ENCODE measurements at regions not wholly inside any gene's neighbourhood (a gene's known extent, or its start where the extent isn't known, plus 50 kb on each side); places are given as distances from the start of the nearest gene placed in this dataset.

- H3K36me3 Mint-ChIP-seq = no peaks in the 10 kb centered on the region
- no peaks in the 10 kb centered on the region for H3K4me1 Mint-ChIP-seq
- peaks cover 12% of the 10 kb centered on the region for H3K9me3 Mint-ChIP-seq
- ATAC-seq = no peak
- no peak overlapping the region for H3K27ac Mint-ChIP-seq
- H3K27me3 Mint-ChIP-seq = no peaks in the 10 kb centered on the region
- no peak overlapping the region for H3K4me3 Mint-ChIP-seq
These were observed 393.8 kb downstream of the ZNF385D start for GRCh38 chr3:21357241-21357640.

DNA sequence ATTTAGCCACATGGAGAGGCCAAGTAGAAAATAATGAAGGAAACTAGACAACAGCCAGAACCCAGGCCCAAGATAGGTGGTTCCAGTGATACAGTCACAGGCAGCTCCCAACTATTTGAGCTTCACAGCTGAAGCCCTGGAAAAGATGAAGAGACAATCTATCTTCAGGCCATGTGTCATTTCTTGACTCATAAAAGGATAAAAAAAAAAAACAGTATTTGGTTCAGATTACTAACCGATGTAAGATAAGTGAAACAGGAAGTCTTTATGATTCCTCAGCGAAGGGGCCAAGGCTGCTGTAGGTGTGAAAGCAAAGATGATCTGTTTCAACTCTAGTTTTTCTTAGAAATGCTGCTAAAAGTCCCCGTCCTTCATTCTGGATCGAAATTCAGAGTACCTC lies 394.6 kb downstream of the ZNF385D start:
- Mint-ChIP-seq H3K4me1 (no peaks in the 10 kb centered on the region), H3K27me3 (no peaks in the 10 kb centered on the region), H3K9me3 (peaks cover 16% of the 10 kb centered on the region), H3K27ac (no peak overlapping the region), H3K4me3 (no peak overlapping the region), H3K36me3 (no peaks in the 10 kb centered on the region)
- no peak for ATAC-seq

DNA sequence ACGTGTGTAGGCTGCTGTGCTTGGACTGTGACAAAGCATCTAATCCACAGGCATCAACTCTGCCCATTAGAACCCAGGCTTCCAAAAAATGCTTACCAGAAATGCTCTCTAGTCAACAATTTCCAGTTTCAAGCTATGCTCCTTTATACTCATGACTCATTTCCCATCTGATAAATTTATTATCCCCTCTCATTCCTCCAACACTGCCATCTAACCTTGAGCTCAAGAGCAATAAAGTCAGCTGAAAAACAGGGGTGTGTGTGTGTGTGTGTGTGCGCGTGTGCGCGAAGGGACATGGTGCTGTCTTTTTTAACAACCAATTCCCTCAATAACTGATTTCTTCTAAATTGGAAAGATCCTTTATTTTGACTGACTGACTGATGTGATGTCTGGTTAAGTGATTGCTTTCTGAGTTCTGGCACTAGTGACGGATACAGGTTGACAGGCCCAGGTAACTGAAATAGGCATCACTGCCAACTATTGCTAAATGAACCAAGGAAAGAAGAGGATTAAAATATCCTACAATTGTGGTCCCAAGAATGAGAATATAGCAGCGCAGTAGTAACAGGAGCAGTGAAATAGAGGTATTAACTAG lies 405.5 kb downstream of the ZNF385D start:
- Mint-ChIP-seq H3K27ac (no peak overlapping the region), H3K4me1 (no peaks in the 10 kb centered on the region), H3K9me3 (peaks cover 2% of the 10 kb centered on the region), H3K27me3 (no peaks in the 10 kb centered on the region), H3K36me3 (no peaks in the 10 kb centered on the region), H3K4me3 (no peak overlapping the region)
- no peak for ATAC-seq

DNA sequence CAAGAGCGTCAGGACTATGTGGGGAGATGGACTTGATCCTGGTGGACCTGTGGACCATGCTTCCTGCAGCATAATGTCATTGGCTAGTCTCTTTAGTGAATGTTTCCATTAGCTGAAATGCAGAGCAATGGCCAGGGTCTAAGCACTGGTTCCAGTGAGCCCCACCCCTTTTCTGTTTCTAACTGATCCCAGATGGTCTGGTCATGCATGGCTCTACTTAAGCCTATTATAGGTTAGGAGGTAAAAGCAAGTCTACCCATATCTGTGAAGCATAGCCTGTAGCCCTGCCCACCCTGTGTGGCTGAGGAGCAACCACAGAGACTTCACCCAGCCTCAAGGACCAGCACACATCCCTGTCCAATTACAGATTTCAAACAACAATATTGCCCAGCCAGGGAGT lies 419.2 kb downstream of the ZNF385D start:
- ATAC-seq = no peak
- no peaks in the 10 kb centered on the region for H3K27me3 Mint-ChIP-seq
- no peak overlapping the region for H3K27ac Mint-ChIP-seq
- no peak overlapping the region for H3K4me3 Mint-ChIP-seq
- H3K36me3 Mint-ChIP-seq = no peaks in the 10 kb centered on the region
- peaks cover 8% of the 10 kb centered on the region for H3K9me3 Mint-ChIP-seq
- H3K4me1 Mint-ChIP-seq = peaks cover 12% of the 10 kb centered on the region

DNA sequence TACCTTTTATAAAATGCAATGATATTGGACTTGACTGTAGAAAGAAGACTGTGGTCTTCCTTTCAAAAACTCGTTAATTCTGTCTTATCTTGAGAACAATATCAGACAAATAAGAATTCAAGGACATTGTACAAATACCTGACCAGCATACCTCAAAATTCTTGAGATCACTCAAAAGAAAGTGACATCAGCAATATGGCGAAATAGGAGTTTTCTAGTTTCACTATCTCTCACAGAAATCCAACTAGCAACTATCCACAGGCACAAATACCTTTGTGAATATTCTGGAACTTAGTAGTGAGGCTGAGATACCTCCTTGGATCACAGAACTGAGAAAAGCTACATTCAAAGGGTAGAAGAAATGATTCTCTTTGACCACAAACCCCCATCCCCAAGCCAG lies 419.7 kb downstream of the ZNF385D start:
- H3K27me3 Mint-ChIP-seq = no peaks in the 10 kb centered on the region
- peaks cover 12% of the 10 kb centered on the region for H3K4me1 Mint-ChIP-seq
- no peak overlapping the region for H3K4me3 Mint-ChIP-seq
- H3K36me3 Mint-ChIP-seq = no peaks in the 10 kb centered on the region
- peaks cover 8% of the 10 kb centered on the region for H3K9me3 Mint-ChIP-seq
- H3K27ac Mint-ChIP-seq = no peak overlapping the region
- no peak for ATAC-seq

GRCh38 chr3:21330293-21330692 lies 420.7 kb downstream of the ZNF385D start:
- H3K27ac Mint-ChIP-seq = no peak overlapping the region
- no peaks in the 10 kb centered on the region for H3K27me3 Mint-ChIP-seq
- ATAC-seq = no peak
- H3K36me3 Mint-ChIP-seq = no peaks in the 10 kb centered on the region
- no peaks in the 10 kb centered on the region for H3K9me3 Mint-ChIP-seq
- peak overlapping the region; percentile 47 for H3K4me3 Mint-ChIP-seq
- peaks cover 12% of the 10 kb centered on the region for H3K4me1 Mint-ChIP-seq

DNA sequence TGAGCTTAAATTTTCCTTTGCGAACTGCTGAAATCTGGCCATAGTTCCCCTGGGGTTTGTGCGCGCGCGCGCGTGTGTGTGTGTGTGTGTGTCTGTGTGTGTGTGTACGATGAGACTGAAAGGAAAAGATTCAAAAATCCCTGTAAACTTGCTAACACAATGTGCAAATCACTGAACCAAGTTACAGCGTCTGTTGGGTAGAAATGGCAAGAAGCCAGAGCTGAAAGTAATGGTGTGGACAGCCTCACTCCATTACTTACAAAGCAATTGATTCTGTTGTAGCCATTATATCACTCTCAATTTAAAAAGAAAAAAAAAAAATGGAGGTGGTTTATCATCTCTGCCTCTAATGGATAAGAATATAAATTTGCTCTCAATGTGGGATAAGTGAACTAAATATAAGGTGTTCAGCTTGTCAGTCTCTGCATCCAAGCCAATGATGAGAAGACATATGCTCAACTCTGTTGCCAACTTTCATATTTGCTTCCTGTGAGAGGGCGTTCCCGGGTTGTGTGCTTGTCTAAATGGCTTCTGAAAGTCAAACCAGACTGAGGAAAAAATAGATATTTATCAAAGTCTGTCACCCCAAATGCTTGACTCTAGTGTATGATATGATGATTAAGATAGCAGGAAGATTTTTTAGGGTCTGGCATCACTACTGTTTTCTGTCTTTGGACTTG lies 422.2 kb downstream of the ZNF385D start:
- no peak overlapping the region for H3K27ac Mint-ChIP-seq
- H3K36me3 Mint-ChIP-seq = no peaks in the 10 kb centered on the region
- H3K4me3 Mint-ChIP-seq = no peak overlapping the region

DNA sequence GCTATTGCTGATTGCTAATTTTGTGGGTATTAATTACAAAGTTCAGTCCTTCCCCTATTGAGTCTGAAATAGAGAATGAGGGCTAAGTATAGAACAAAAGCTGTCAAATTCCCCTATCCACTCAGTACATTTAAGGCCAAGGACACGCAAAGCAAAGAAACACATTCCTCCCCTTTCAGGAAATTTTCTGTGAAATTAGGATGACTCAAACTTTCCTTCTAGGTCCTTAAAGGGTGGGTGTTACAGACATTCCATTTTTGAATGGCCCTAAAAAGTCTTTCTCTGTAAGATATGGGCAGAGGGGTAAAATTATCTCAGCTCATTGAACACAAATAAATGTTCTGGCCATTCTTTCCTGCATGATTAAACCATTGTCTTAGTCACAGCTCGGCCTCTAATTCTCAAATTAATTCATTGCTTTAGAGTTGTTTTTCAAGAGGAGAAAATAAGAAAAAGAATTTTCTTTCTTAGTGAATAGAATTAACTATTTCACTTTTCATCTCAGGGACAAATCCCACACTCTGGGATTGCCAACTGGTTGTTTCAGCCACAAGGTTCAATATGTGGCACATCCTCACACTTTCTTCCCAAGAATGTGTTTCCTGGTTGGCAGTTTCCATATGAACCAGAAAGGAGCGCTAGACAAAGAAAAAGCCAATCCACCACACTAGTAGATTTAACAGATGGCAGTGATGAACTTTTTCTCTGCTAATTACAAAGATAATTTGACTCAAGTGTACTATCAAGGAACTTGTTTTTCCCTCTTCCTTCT lies 424.1 kb downstream of the ZNF385D start:
- peaks cover 12% of the 10 kb centered on the region for H3K4me1 Mint-ChIP-seq
- H3K27ac Mint-ChIP-seq = no peak overlapping the region
- no peak overlapping the region for H3K4me3 Mint-ChIP-seq
- no peaks in the 10 kb centered on the region for H3K27me3 Mint-ChIP-seq
- ATAC-seq = no peak
- H3K9me3 Mint-ChIP-seq = no peaks in the 10 kb centered on the region
- no peaks in the 10 kb centered on the region for H3K36me3 Mint-ChIP-seq

More for the DNA sequence above, 422.2 kb downstream of the ZNF385D start:
- Mint-ChIP-seq H3K27me3 (no peaks in the 10 kb centered on the region), H3K9me3 (no peaks in the 10 kb centered on the region), H3K4me1 (peaks cover 12% of the 10 kb centered on the region)
- ATAC-seq = no peak

DNA sequence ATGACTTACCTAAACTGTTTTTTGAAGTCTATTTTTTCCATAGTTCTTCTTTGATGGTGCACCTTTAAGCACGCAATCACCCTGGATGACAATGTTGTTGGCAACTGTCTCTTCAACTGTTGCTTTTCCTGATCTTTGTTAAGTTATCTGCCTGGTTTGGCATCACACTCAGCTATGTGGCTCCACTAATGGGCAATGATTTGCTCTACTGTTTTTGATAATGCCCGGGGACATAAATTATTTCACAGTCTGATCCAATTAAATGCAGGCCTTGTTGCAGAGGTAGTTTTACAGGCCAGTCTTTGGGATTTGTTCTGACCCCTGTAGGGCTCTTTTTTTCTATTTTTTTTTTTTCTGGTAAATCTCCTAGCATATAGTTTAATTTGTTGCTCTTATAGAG lies 436.3 kb downstream of the ZNF385D start:
- Mint-ChIP-seq H3K36me3 (no peaks in the 10 kb centered on the region), H3K4me3 (no peak overlapping the region), H3K27me3 (no peaks in the 10 kb centered on the region), H3K9me3 (no peaks in the 10 kb centered on the region), H3K27ac (no peak overlapping the region), H3K4me1 (no peaks in the 10 kb centered on the region)
- ATAC-seq = no peak

GRCh38 chr3:21310891-21311290 lies 440.1 kb downstream of the ZNF385D start:
- Mint-ChIP-seq H3K27ac (no peak overlapping the region), H3K4me1 (no peaks in the 10 kb centered on the region), H3K36me3 (no peaks in the 10 kb centered on the region), H3K4me3 (no peak overlapping the region), H3K9me3 (peaks cover 3% of the 10 kb centered on the region), H3K27me3 (no peaks in the 10 kb centered on the region)
- ATAC-seq = no peak

DNA sequence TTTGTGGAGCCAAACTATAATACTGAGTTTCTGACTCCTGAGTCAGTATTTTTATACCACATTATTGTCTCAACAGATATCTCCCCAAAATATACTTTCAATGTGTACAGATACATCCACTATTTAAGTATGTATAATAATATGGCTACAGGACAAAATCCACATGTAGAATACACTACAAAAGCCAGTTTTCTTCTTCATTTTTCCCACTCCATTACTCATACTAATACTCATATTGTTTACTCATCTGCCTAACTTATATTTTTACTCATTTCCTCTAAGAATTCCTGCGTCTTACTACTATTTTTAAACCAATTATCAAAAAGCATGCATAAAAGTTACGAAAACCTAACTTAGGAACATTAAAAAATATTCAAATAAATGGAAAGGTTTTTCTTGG lies 440.8 kb downstream of the ZNF385D start:
- no peaks in the 10 kb centered on the region for H3K27me3 Mint-ChIP-seq
- H3K4me1 Mint-ChIP-seq = no peaks in the 10 kb centered on the region
- no peak for ATAC-seq
- H3K27ac Mint-ChIP-seq = no peak overlapping the region
- H3K4me3 Mint-ChIP-seq = no peak overlapping the region
- no peaks in the 10 kb centered on the region for H3K36me3 Mint-ChIP-seq
- peaks cover 3% of the 10 kb centered on the region for H3K9me3 Mint-ChIP-seq

GRCh38 chr3:21297304-21297703 lies 453.7 kb downstream of the ZNF385D start:
- H3K36me3 Mint-ChIP-seq = no peaks in the 10 kb centered on the region

DNA sequence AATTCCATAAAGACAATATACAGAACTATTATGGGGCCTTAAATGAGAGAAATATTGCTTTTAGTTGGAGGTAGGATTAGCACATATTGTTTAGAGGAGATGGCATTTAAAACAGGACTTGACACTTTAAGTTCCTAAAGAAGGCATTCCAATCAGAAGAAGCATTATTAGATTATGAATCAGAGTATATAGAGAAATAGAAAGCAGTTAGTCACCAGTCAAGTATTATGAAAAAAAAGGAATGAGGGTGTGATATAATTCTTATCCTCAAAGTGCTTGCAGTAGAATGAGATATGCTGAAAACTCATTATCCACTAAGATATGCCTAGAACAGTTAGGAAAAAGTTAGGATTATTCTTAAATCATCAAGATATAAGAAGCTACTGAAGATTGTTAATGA lies 456.2 kb downstream of the ZNF385D start:
- H3K27ac Mint-ChIP-seq = no peak overlapping the region
- no peaks in the 10 kb centered on the region for H3K4me1 Mint-ChIP-seq
- no peak overlapping the region for H3K4me3 Mint-ChIP-seq
- H3K36me3 Mint-ChIP-seq = no peaks in the 10 kb centered on the region
- ATAC-seq = no peak
- H3K27me3 Mint-ChIP-seq = no peaks in the 10 kb centered on the region
- H3K9me3 Mint-ChIP-seq = peaks cover 6% of the 10 kb centered on the region

More at GRCh38 chr3:21297304-21297703, 453.7 kb downstream of the ZNF385D start:
- Mint-ChIP-seq H3K9me3 (peaks cover 6% of the 10 kb centered on the region), H3K4me3 (no peak overlapping the region), H3K4me1 (no peaks in the 10 kb centered on the region), H3K27me3 (no peaks in the 10 kb centered on the region), H3K27ac (no peak overlapping the region)
- no peak for ATAC-seq

- no peak for ATAC-seq
- Mint-ChIP-seq H3K4me1 (no peaks in the 10 kb centered on the region), H3K9me3 (peaks cover under 1% of the 10 kb centered on the region), H3K27ac (no peak overlapping the region), H3K4me3 (no peak overlapping the region), H3K27me3 (no peaks in the 10 kb centered on the region), H3K36me3 (no peaks in the 10 kb centered on the region)
These were observed 458.0 kb downstream of the ZNF385D start for GRCh38 chr3:21292971-21293370.

DNA sequence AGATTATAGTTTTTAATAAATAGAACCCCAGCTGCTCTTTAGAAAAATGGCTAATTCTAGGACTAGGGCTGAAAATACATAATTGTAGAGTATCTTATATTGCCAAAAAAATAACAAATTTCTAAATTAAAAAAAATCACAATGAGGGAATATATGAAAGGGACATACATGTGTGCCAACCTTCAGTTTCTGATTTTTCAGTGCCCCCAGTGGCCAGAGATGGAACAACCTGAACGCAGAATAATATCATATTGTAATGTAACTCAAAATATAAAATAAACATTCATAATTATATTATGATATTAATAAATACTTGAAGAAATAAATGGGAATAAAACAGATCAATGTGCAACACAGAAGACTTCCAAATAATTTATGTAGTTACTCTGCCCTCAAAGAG lies 460.5 kb downstream of the ZNF385D start:
- Mint-ChIP-seq H3K9me3 (peaks cover 6% of the 10 kb centered on the region), H3K27me3 (no peaks in the 10 kb centered on the region), H3K27ac (no peak overlapping the region), H3K36me3 (no peaks in the 10 kb centered on the region), H3K4me1 (no peaks in the 10 kb centered on the region), H3K4me3 (no peak overlapping the region)
- no peak for ATAC-seq

- Mint-ChIP-seq H3K9me3 (peaks cover 3% of the 10 kb centered on the region), H3K4me3 (no peak overlapping the region), H3K27me3 (no peaks in the 10 kb centered on the region), H3K4me1 (no peaks in the 10 kb centered on the region), H3K36me3 (no peaks in the 10 kb centered on the region), H3K27ac (no peak overlapping the region)
- no peak for ATAC-seq
These were observed 476.9 kb downstream of the ZNF385D start for GRCh38 chr3:21274079-21274571.
